Neural progenitor cell (in vitro differentiated cells): ENCODE measurements at regions not wholly inside any gene's neighbourhood (a gene's known extent, or its start where the extent isn't known, plus 50 kb on each side); places are given as distances from the start of the nearest gene placed in this dataset. TPM values are rescaled to one million over a fixed set of nuclear protein-coding genes. Genes with fewer than 3 reads are reported as not detected.

Source experiments
- DNase-seq: peaks from one replicate; pipeline ENCODE4 v3.0.0-alpha.2; 2016; ENCODE audit warnings: low spot score
- H2AFZ ChIP-seq: fragments of 200-600 bp; sonication (generic); replicated peaks from 2 replicates; pipeline ENCODE4 v1.6.1; 2016; ENCODE audit warnings: antibody characterized with exemption
- H3F3A ChIP-seq: fragments of 200-600 bp; sonication (generic); 2 replicates; pipeline ENCODE4 v1.6.1; 2016; ENCODE audit warnings: antibody characterized with exemption, low read depth
- H3K27ac ChIP-seq: fragments of 200-600 bp; sonication (generic); 2 replicates; pipeline ENCODE4 v1.5.1; 2016; ENCODE audit warnings: mild to moderate bottlenecking
- H3K27me3 ChIP-seq: fragments of 200-600 bp; sonication (generic); 2 replicates; pipeline ENCODE4 v1.6.1; 2016; ENCODE audit warnings: mild to moderate bottlenecking, moderate library complexity
- H3K36me3 ChIP-seq: fragments of 200-600 bp; sonication (generic); 2 replicates; pipeline ENCODE4 v1.5.1; 2016
- H3K4me1 ChIP-seq: fragments of 200-600 bp; sonication (generic); 2 replicates; pipeline ENCODE4 v1.6.1; 2016; ENCODE audit warnings: mixed run types
- H3K4me2 ChIP-seq: fragments of 200-600 bp; sonication (generic); 2 replicates; pipeline ENCODE4 v1.6.1; 2016
- H3K4me3 ChIP-seq: fragments of 200-600 bp; sonication (generic); 2 replicates; pipeline ENCODE4 v1.5.1; 2016
- H3K79me2 ChIP-seq: fragments of 200-600 bp; sonication (generic); 2 replicates; pipeline ENCODE4 v1.6.1; 2016; ENCODE audit warnings: low read depth
- H3K9ac ChIP-seq: fragments of 200-600 bp; sonication (generic); 2 replicates; pipeline ENCODE4 v1.6.1; 2016
- H3K9me3 ChIP-seq: fragments of 200-600 bp; sonication (generic); 2 replicates; pipeline ENCODE4 v1.5.1; 2016; ENCODE audit warnings: low read depth
- H4K20me1 ChIP-seq: fragments of 200-600 bp; sonication (generic); 2 replicates; pipeline ENCODE4 v1.6.1; 2016; ENCODE audit warnings: low read depth
- H3K27ac Mint-ChIP-seq: 3 replicates; pipeline ENCODE4 v1.8.0; 2021; ENCODE audit warnings: mixed read lengths
- H3K27me3 Mint-ChIP-seq: 2 replicates; pipeline ENCODE4 v1.8.0; 2022; ENCODE audit warnings: low read depth, mild to moderate bottlenecking, inconsistent platforms, moderate library complexity, mixed read lengths; ENCODE audit not compliant: insufficient read depth
- H3K36me3 Mint-ChIP-seq: 3 replicates; pipeline ENCODE4 v1.8.0; 2021; ENCODE audit warnings: mixed read lengths
- H3K4me1 Mint-ChIP-seq: 3 replicates; pipeline ENCODE4 v1.8.0; 2021; ENCODE audit warnings: mixed read lengths
- H3K4me3 Mint-ChIP-seq: 3 replicates; pipeline ENCODE4 v1.8.0; 2021; ENCODE audit warnings: mild to moderate bottlenecking, moderate library complexity, mixed read lengths
- H3K9me3 Mint-ChIP-seq: 3 replicates; pipeline ENCODE4 v1.8.0; 2020; ENCODE audit warnings: mixed read lengths
- EZH2 ChIP-seq: fragments of 200-600 bp; sonication (generic); IDR thresholded peaks from 2 replicates; pipeline ENCODE4 v1.6.1; 2017; ENCODE audit warnings: antibody characterized with exemption, mild to moderate bottlenecking, moderate library complexity
- EZH2phosphoT487 ChIP-seq: fragments of 200-600 bp; sonication (generic); IDR thresholded peaks from 2 replicates; pipeline ENCODE4 v1.6.1; 2017; ENCODE audit warnings: antibody characterized with exemption
- small RNA-seq: library from RNA; depleted of rRNA; stranded (forward); fragments of <200 nt; gene quantifications from one replicate; pipeline ENCODE3, GENCODE V24; 2015
- TF ChIP-seq, protein P1 (sequence below): fragments of 200-600 bp; sonication (generic); IDR thresholded peaks from 2 replicates; pipeline ENCODE4 v1.5.1; 2017; ENCODE audit warnings: antibody characterized with exemption, mild to moderate bottlenecking

DNA sequence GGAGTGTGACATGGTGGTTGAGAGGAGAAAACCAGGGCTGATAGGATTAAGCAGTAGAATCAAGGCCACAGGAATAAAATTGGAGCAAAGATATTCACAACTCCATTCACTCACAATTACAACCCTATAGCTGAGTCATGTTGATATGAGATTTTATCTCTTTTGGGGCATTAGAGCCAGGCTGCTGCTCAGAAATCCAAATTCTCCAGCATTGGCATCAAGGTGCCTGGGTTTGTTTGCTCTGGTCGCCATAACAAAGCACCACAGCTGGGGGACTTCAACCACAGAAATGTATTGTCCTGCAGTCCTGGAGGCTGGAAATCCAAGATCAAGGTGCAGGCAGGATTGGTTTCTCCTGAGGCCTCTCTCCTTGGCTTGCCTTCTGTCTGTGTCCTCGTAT is 52.5 kb upstream of the GRB10 start:
- Histone ChIP-seq H2AFZ (no peak overlapping the region), H3K36me3 (no peaks in the 10 kb centered on the region), H3K4me2 (no peak overlapping the region), H3K27ac (no peak overlapping the region), H3K9ac (no peak overlapping the region), H3K79me2 (no peaks in the 10 kb centered on the region), H3K4me1 (no peaks in the 10 kb centered on the region), H3K9me3 (no peaks in the 10 kb centered on the region), H4K20me1 (no peaks in the 10 kb centered on the region), H3K4me3 (no peak overlapping the region), H3F3A (no peaks in the 10 kb centered on the region), H3K27me3 (no peaks in the 10 kb centered on the region)
- no peaks in the 10 kb centered on the region for H3K9me3 Mint-ChIP-seq
- peaks cover 8% of the 10 kb centered on the region for H3K4me1 Mint-ChIP-seq
- H3K27me3 Mint-ChIP-seq = no peaks in the 10 kb centered on the region
- no peak overlapping the region for H3K4me3 Mint-ChIP-seq
- no peak for DNase-seq
- TF ChIP-seq EZH2phosphoT487 (no peak), EZH2 (no peak)
- no peaks in the 10 kb centered on the region for H3K36me3 Mint-ChIP-seq
- no peak overlapping the region for H3K27ac Mint-ChIP-seq

DNA sequence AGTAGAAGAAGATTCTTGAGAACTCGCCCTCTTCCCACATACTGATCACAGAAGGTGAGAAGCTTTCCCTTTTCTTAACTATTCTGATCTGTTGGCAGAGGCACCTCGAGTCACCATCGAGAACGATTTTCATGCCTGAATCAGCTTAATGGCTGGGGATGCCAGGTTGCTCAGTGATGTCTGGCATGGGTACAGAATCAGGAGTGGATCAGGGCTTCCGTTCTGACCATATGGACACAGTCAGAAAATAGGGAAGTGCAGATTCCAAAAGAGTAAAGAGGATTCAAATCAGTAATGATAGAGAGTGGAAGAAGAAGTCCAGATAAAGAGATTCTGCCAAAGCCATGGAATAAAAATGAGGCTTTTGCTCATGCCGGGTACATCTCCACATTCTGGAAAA is 52.0 kb upstream of the GRB10 start:
- Mint-ChIP-seq H3K9me3 (no peaks in the 10 kb centered on the region), H3K36me3 (no peaks in the 10 kb centered on the region), H3K4me1 (peaks cover 8% of the 10 kb centered on the region), H3K27me3 (no peaks in the 10 kb centered on the region), H3K27ac (no peak overlapping the region), H3K4me3 (no peak overlapping the region)
- H3K4me1 ChIP-seq = no peaks in the 10 kb centered on the region
- TF ChIP-seq EZH2 = no peak
- TF ChIP-seq, protein P1, sequence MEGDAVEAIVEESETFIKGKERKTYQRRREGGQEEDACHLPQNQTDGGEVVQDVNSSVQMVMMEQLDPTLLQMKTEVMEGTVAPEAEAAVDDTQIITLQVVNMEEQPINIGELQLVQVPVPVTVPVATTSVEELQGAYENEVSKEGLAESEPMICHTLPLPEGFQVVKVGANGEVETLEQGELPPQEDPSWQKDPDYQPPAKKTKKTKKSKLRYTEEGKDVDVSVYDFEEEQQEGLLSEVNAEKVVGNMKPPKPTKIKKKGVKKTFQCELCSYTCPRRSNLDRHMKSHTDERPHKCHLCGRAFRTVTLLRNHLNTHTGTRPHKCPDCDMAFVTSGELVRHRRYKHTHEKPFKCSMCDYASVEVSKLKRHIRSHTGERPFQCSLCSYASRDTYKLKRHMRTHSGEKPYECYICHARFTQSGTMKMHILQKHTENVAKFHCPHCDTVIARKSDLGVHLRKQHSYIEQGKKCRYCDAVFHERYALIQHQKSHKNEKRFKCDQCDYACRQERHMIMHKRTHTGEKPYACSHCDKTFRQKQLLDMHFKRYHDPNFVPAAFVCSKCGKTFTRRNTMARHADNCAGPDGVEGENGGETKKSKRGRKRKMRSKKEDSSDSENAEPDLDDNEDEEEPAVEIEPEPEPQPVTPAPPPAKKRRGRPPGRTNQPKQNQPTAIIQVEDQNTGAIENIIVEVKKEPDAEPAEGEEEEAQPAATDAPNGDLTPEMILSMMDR = no peak
- TF ChIP-seq EZH2phosphoT487 = no peak
- H3K79me2 ChIP-seq = no peaks in the 10 kb centered on the region
- no peaks in the 10 kb centered on the region for H3K27me3 ChIP-seq
- no peaks in the 10 kb centered on the region for H4K20me1 ChIP-seq
- DNase-seq = no peak
- no peak overlapping the region for H3K9ac ChIP-seq
- H3K36me3 ChIP-seq = no peaks in the 10 kb centered on the region
- no peak overlapping the region for H3K4me3 ChIP-seq
- no peaks in the 10 kb centered on the region for H3K9me3 ChIP-seq
- no peaks in the 10 kb centered on the region for H3F3A ChIP-seq
- H3K27ac ChIP-seq = no peak overlapping the region
- no peak overlapping the region for H2AFZ ChIP-seq
- no peak overlapping the region for H3K4me2 ChIP-seq

DNA sequence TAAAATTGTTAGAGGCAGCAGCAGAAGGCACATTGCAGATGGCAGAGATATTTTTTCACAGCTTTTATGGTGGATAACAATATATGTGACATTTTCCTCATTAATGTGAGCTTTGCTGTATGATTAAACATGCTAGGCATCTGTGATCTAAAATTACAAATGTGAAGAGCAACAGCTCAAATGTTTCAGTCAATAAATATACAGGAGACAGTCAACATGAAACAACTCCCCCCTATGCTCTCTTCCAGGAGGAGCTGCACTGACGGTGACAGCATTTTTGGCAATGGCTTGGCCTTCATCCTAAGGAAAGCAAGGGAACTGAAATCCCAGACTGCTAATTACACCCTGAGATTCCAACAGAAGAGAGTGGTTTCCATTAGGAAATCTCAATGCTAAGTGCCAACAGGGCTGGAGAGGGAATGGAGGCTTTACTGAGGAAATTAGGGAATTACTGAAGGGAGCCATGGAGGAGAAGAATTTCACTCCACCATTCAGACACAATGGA is 51.4 kb upstream of the GRB10 start:
- no peaks in the 10 kb centered on the region for H3K36me3 Mint-ChIP-seq
- no peak overlapping the region for H3K27ac ChIP-seq
- no peaks in the 10 kb centered on the region for H3K27me3 Mint-ChIP-seq
- H3K4me1 ChIP-seq = no peaks in the 10 kb centered on the region
- H3F3A ChIP-seq = no peaks in the 10 kb centered on the region
- peaks cover 5% of the 10 kb centered on the region for H3K4me1 Mint-ChIP-seq
- no peaks in the 10 kb centered on the region for H3K36me3 ChIP-seq
- H3K9me3 Mint-ChIP-seq = no peaks in the 10 kb centered on the region
- no peaks in the 10 kb centered on the region for H3K27me3 ChIP-seq
- no peak for TF ChIP-seq EZH2phosphoT487
- TF ChIP-seq, protein P1 = no peak
- no peak for TF ChIP-seq EZH2
- no peaks in the 10 kb centered on the region for H4K20me1 ChIP-seq
- H3K79me2 ChIP-seq = no peaks in the 10 kb centered on the region
- DNase-seq = no peak
- H3K9ac ChIP-seq = no peak overlapping the region
- H3K4me3 ChIP-seq = no peak overlapping the region
- no peak overlapping the region for H3K4me3 Mint-ChIP-seq
- no peaks in the 10 kb centered on the region for H3K9me3 ChIP-seq
- H2AFZ ChIP-seq = no peak overlapping the region
- no peak overlapping the region for H3K27ac Mint-ChIP-seq
- H3K4me2 ChIP-seq = no peak overlapping the region

DNA sequence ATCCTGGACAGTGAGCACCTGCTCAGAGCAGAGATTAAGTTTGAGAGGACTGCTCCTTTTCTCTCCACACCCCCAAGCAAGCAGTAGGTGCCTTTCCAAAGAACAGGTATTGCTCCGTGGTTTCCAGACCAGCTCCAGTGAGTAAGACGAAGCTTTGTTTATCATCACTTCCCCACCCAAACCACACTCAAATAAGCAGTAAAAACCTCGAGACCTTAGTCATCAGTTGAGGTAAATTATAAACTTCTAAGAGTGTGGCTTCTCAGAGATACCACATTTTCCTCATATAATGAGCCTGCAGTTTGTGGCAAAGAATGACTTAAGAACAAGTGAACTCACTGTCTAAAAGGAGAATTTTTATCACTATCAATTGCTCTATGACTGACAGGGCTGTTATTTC is 50.0 kb upstream of the GRB10 start:
- Histone ChIP-seq H3K27me3 (no peaks in the 10 kb centered on the region), H3F3A (no peaks in the 10 kb centered on the region), H3K36me3 (no peaks in the 10 kb centered on the region), H2AFZ (no peak overlapping the region), H3K4me1 (no peaks in the 10 kb centered on the region), H4K20me1 (no peaks in the 10 kb centered on the region), H3K4me2 (no peak overlapping the region), H3K9me3 (no peaks in the 10 kb centered on the region), H3K27ac (no peak overlapping the region), H3K79me2 (no peaks in the 10 kb centered on the region), H3K4me3 (no peak overlapping the region), H3K9ac (no peak overlapping the region)
- Mint-ChIP-seq H3K9me3 (no peaks in the 10 kb centered on the region), H3K4me1 (no peaks in the 10 kb centered on the region), H3K4me3 (no peak overlapping the region), H3K27ac (no peak overlapping the region), H3K36me3 (no peaks in the 10 kb centered on the region), H3K27me3 (no peaks in the 10 kb centered on the region)
- TF ChIP-seq EZH2 (no peak), EZH2phosphoT487 (no peak)
- TF ChIP-seq, protein P1 = no peak
- DNase-seq = no peak

Small RNA genes lying in the stretch of these regions (small RNA-seq; reads per million reads assigned to genes)
- gene AC009296.1 (not detected), gene RF00394 (not detected)
